Thyroid gland (tissue), 4 donors: ENCODE measurements at regions not wholly inside any gene's neighbourhood (a gene's known extent, or its start where the extent isn't known, plus 50 kb on each side); places are given as distances from the start of the nearest gene placed in this dataset.

Experiments used
- DNase-seq, 2 donors: peaks; one replicate each; pipeline ENCODE4 v3.0.0-alpha.2; 2019
- H3K27ac ChIP-seq, 3 donors: fragments of 200-600 bp; sonication (generic); 1 replicate in 2 of 3; 2 replicates in 1 of 3; pipeline ENCODE4 v1.5.1; 2016 to 2019; ENCODE audit warnings: mild to moderate bottlenecking in 1 of 3, moderate library complexity in 1 of 3
- H3K27me3 ChIP-seq: fragments of 200-600 bp; sonication (generic); one replicate; pipeline ENCODE4 v1.5.1; 2019
- H3K36me3 ChIP-seq, 2 donors: fragments of 200-600 bp; sonication (generic); one replicate each; pipeline ENCODE4 v1.5.1; 2016 to 2019
- H3K4me1 ChIP-seq, 2 donors: fragments of 200-600 bp; sonication (generic); one replicate each; pipeline ENCODE4 v1.5.1; 2017 to 2019
- H3K4me3 ChIP-seq, 3 donors: fragments of 200-600 bp; sonication (generic); replicated peaks in 1 of 3; 1 replicate in 2 of 3; 2 replicates in 1 of 3; pipeline ENCODE4 v1.5.1; 2016; ENCODE audit warnings: mild to moderate bottlenecking in 1 of 3
- H3K9me3 ChIP-seq: fragments of 200-600 bp; sonication (generic); one replicate; pipeline ENCODE4 v1.5.1; 2017
- CTCF ChIP-seq, 6 experiments: fragments of 200-600 bp in 3 of 6; fragments of 450-650 bp in 3 of 6; sonication (generic) in 3 of 6; IDR thresholded peaks; one replicate each; pipeline ENCODE4 v1.5.1; 2016 to 2019; ENCODE audit warnings: antibody characterized with exemption in 6 of 6, mild to moderate bottlenecking in 2 of 6, inconsistent platforms in 1 of 6, moderate library complexity in 1 of 6
- POLR2A ChIP-seq, 2 donors: fragments of 450-650 bp; IDR thresholded peaks; one replicate each; pipeline ENCODE4 v1.6.1; 2017; ENCODE audit warnings: antibody characterized with exemption in 2 of 2, mild to moderate bottlenecking in 2 of 2, moderate library complexity in 1 of 2
- WGBS, 2 donors: methylation state at CpG; one replicate each; pipeline ENCODE4 v1.1.5; 2017; 5-methylcytosine and 5-hydroxymethylcytosine counted together
- intact Hi-C: fragments of 100-400 bp; cut with DNase I; formaldehyde crosslinking; loops from one replicate; pipeline ENCODE4 v1.15.1; 2023

- Histone ChIP-seq H3K4me1 (no peaks in the 10 kb centered on the region), H3K4me3 (no peak overlapping the region), H3K27ac (no peak overlapping the region), H3K9me3 (no peaks in the 10 kb centered on the region), H3K27me3 (no peaks in the 10 kb centered on the region), H3K36me3 (no peaks in the 10 kb centered on the region)
- TF ChIP-seq CTCF (IDR thresholded peaks at IDR 0.05): no peak
- TF ChIP-seq POLR2A (IDR thresholded peaks at IDR 0.05): no peak
- WGBS, 2 donors: 76 to 81% methylated on average over 1 of the region's 1 CpG
- no peak for DNase-seq
- intact Hi-C loops: no loop called here
Measured at GRCh38 chr9:82273121-82273520, 284.5 kb downstream of the SPATA31D1 start.

- WGBS, 2 donors: 92 to 93% methylated on average over 6 of the region's 6 CpGs
- H3K27ac ChIP-seq: no peak overlapping the region
- H3K36me3 ChIP-seq: no peaks in the 10 kb centered on the region
- H3K4me1 ChIP-seq: no peaks in the 10 kb centered on the region
- no peak for DNase-seq
- TF ChIP-seq POLR2A (IDR thresholded peaks at IDR 0.05) (no peak), CTCF (IDR thresholded peaks at IDR 0.05) (no peak)
- H3K27me3 ChIP-seq: no peaks in the 10 kb centered on the region
- no peak overlapping the region for H3K4me3 ChIP-seq
- intact Hi-C loops: no loop called here
- H3K9me3 ChIP-seq: no peaks in the 10 kb centered on the region
Measured at GRCh38 chr9:82275258-82275927, 286.8 kb downstream of the SPATA31D1 start.

GRCh38 chr9:82281066-82281465, 292.5 kb downstream of the SPATA31D1 start:
- Histone ChIP-seq H3K9me3 (no peaks in the 10 kb centered on the region), H3K36me3 (no peaks in the 10 kb centered on the region), H3K4me3 (no peak overlapping the region), H3K4me1 (no peaks in the 10 kb centered on the region), H3K27me3 (no peaks in the 10 kb centered on the region), H3K27ac (no peak overlapping the region)
- intact Hi-C loops: no loop called here
- no peak for DNase-seq
- no peak for TF ChIP-seq CTCF (IDR thresholded peaks at IDR 0.05)
- TF ChIP-seq POLR2A (IDR thresholded peaks at IDR 0.05): no peak

GRCh38 chr9:82284758-82285157, 296.2 kb downstream of the SPATA31D1 start:
- TF ChIP-seq POLR2A (IDR thresholded peaks at IDR 0.05) (no peak), CTCF (IDR thresholded peaks at IDR 0.05) (no peak)
- Histone ChIP-seq H3K27ac (no peak overlapping the region), H3K4me1 (no peaks in the 10 kb centered on the region), H3K4me3 (no peak overlapping the region), H3K36me3 (no peaks in the 10 kb centered on the region), H3K27me3 (no peaks in the 10 kb centered on the region), H3K9me3 (no peaks in the 10 kb centered on the region)
- DNase-seq: no peak
- WGBS, 2 donors: 89 to 97% methylated on average over 3 of the region's 3 CpGs
- intact Hi-C loops: no loop called here

GRCh38 chr9:82295181-82295580, 306.6 kb downstream of the SPATA31D1 start:
- WGBS, 2 donors: 93 to 96% methylated on average over 5 of the region's 5 CpGs
- Histone ChIP-seq H3K9me3 (no peaks in the 10 kb centered on the region), H3K27me3 (no peaks in the 10 kb centered on the region), H3K27ac (no peak overlapping the region), H3K4me3 (no peak overlapping the region), H3K4me1 (no peaks in the 10 kb centered on the region), H3K36me3 (no peaks in the 10 kb centered on the region)
- DNase-seq: no peak
- TF ChIP-seq CTCF (IDR thresholded peaks at IDR 0.05) (no peak), POLR2A (IDR thresholded peaks at IDR 0.05) (no peak)
- intact Hi-C loops: no loop called here
